Umbilical cord (tissue), 1 donor: ENCODE measurements at regions not wholly inside any gene's neighbourhood (a gene's known extent, or its start where the extent isn't known, plus 50 kb on each side); places are given as distances from the start of the nearest gene placed in this dataset.

Experiments used
- DNase-seq: peaks from one replicate; pipeline ENCODE4 v3.0.0-alpha.2; 2015; ENCODE audit warnings: low spot score

GRCh38 chr20:12644461-12644860 is 364.3 kb upstream of the SPTLC3 start:
- no peak for DNase-seq

GRCh38 chr20:12649234-12649633 is 359.5 kb upstream of the SPTLC3 start:
- DNase-seq: no peak

GRCh38 chr20:12653642-12654041 is 355.1 kb upstream of the SPTLC3 start:
- DNase-seq: no peak

GRCh38 chr20:12659942-12660341 is 348.8 kb upstream of the SPTLC3 start:
- no peak for DNase-seq

GRCh38 chr20:12660918-12661317 is 347.9 kb upstream of the SPTLC3 start:
- DNase-seq: peak; percentile 87

- DNase-seq: no peak
Observed at GRCh38 chr20:12670301-12670700, 338.5 kb upstream of the SPTLC3 start.

GRCh38 chr20:12673352-12673751 is 335.4 kb upstream of the SPTLC3 start:
- no peak for DNase-seq

- DNase-seq: no peak
Observed at GRCh38 chr20:12677925-12678324, 330.8 kb upstream of the SPTLC3 start.

GRCh38 chr20:12679447-12679846 is 329.3 kb upstream of the SPTLC3 start:
- DNase-seq: no peak

GRCh38 chr20:12682613-12683012 is 326.2 kb upstream of the SPTLC3 start:
- no peak for DNase-seq

GRCh38 chr20:12687476-12687875 is 321.3 kb upstream of the SPTLC3 start:
- no peak for DNase-seq

GRCh38 chr20:12695937-12696336 is 312.8 kb upstream of the SPTLC3 start:
- no peak for DNase-seq

GRCh38 chr20:12698817-12699216 is 310.0 kb upstream of the SPTLC3 start:
- DNase-seq: no peak

GRCh38 chr20:12699374-12700228 is 309.2 kb upstream of the SPTLC3 start:
- DNase-seq: peak; percentile 14

GRCh38 chr20:12700701-12701100 is 308.1 kb upstream of the SPTLC3 start:
- DNase-seq: no peak

GRCh38 chr20:12702312-12702711 is 306.5 kb upstream of the SPTLC3 start:
- no peak for DNase-seq

GRCh38 chr20:12715371-12715770 is 293.4 kb upstream of the SPTLC3 start:
- DNase-seq: no peak

- DNase-seq: no peak
Observed at GRCh38 chr20:12715991-12716680, 292.6 kb upstream of the SPTLC3 start.

- DNase-seq: no peak
Observed at GRCh38 chr20:12717061-12717460, 291.7 kb upstream of the SPTLC3 start.

- peak; percentile 98 for DNase-seq
Observed at GRCh38 chr20:12718619-12719018, 290.2 kb upstream of the SPTLC3 start.

GRCh38 chr20:12721636-12722035 is 287.1 kb upstream of the SPTLC3 start:
- DNase-seq: no peak

GRCh38 chr20:12722091-12722490 is 286.7 kb upstream of the SPTLC3 start:
- no peak for DNase-seq

GRCh38 chr20:12723811-12724210 is 285.0 kb upstream of the SPTLC3 start:
- DNase-seq: no peak
